22Rv1 (cell line): ENCODE measurements at regions not wholly inside any gene's neighbourhood (a gene's known extent, or its start where the extent isn't known, plus 50 kb on each side); places are given as distances from the start of the nearest gene placed in this dataset.

Experiments used
- H3K27ac ChIP-seq: fragments of 450-650 bp; 2 replicates; pipeline ENCODE4 v1.5.1; 2017
- ZFX ChIP-seq: fragments of 450-650 bp; IDR thresholded peaks from 2 replicates; pipeline ENCODE4 v1.6.1; 2017; ENCODE audit warnings: antibody characterized with exemption, borderline replicate concordance
- TF ChIP-seq, protein P1 (sequence below): fragments of 450-650 bp; IDR thresholded peaks from 2 replicates; pipeline ENCODE4 v1.5.1; 2017; ENCODE audit warnings: mild to moderate bottlenecking

DNA sequence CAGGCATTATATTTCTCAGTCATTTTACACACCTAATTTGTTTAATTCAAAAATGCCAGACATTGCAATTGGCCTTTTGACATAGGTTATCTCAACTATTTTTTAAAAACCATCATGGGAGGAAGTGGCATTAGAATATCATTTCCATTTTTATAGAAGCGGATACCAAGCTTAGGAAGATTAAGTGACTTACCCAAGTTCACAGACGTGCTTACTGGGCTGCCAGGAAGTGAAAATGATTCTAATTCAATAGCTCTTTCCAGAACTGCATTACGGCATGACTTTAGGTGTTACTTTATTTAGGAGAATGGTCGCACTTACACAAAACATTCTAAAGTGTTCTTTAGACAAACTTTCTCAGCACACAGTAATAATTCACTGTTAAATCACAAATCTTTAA is 231.9 kb downstream of the KLF12 start:
- no peak overlapping the region for H3K27ac ChIP-seq
- TF ChIP-seq, protein P1, sequence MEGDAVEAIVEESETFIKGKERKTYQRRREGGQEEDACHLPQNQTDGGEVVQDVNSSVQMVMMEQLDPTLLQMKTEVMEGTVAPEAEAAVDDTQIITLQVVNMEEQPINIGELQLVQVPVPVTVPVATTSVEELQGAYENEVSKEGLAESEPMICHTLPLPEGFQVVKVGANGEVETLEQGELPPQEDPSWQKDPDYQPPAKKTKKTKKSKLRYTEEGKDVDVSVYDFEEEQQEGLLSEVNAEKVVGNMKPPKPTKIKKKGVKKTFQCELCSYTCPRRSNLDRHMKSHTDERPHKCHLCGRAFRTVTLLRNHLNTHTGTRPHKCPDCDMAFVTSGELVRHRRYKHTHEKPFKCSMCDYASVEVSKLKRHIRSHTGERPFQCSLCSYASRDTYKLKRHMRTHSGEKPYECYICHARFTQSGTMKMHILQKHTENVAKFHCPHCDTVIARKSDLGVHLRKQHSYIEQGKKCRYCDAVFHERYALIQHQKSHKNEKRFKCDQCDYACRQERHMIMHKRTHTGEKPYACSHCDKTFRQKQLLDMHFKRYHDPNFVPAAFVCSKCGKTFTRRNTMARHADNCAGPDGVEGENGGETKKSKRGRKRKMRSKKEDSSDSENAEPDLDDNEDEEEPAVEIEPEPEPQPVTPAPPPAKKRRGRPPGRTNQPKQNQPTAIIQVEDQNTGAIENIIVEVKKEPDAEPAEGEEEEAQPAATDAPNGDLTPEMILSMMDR, result no peak
- no peak for TF ChIP-seq ZFX

DNA sequence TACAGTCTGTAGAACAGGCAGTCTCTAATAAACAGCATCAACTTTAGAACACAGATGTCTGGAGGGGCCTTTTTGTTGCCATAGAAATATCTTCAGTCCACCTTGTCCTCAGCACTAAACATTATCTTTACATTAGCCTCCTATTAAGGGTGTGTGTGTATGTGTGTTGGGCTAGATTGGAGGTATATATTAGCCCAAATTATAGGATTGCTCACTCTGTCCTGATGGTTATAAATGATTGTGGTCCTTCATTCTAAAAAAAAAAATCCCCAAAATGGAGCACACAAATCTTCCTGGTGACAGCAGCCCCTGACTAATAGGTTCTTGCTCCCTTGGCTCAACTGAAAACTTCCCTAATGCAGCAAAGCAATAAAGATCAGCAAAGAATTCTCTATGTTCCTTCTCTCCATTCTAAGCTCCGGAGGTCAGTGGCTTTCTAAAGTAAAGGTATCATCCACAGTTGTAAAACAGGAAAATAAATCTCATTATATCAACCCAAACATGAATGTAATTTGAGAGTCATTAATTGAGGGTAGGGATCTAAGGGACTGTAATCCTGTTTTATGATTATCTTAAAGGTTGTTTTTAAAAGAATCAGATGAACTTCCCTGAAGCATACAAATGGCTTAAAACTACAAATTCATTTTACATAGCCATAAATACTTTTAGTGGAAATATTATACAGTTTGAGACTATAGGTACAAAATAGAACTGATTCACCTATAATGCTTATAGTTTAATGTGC is 232.7 kb downstream of the KLF12 start:
- TF ChIP-seq, protein P1, result no peak
- no peak for TF ChIP-seq ZFX
- no peak overlapping the region for H3K27ac ChIP-seq

DNA sequence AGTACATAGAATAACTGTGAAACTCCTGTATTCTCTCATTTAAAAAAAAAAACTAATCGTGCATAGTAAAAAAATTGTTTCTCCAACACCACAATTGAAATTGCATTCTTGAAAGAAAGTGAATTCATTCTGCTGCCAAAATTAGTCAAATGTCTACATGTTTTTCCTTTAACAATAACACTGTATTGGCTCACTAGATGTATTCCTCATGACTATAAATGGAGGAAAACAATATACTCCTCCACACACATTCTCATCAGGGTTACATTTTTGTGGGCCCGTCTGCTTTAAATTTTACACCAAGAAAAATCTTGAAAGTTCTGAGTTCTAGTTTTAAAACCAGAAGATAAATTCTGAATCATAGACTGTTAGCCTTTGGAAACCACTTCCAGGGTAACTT is 233.6 kb downstream of the KLF12 start:
- TF ChIP-seq, protein P1, result no peak
- no peak for TF ChIP-seq ZFX

DNA sequence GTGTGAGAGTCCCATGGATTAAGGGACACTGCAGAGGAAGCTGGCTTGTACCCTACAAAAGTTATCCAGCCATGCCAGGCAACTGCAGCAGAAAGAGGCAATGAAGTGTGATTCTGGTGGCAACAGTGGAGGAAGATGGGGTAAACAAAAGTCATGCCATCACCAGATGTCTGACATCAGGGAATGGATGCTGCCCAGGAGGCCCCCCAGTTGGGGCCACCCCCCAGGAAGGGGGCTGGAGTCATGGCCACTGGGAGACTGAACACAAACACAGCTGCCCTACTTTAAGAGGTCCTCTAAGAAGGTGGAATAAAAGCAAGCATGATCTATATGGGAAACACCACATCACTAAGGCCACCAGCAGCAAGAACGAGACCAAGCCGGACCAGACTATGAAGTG is 235.3 kb downstream of the KLF12 start:
- no peak for TF ChIP-seq ZFX
- TF ChIP-seq, protein P1, result no peak

More for the DNA sequence above, 233.6 kb downstream of the KLF12 start:
- H3K27ac ChIP-seq, result no peak overlapping the region

DNA sequence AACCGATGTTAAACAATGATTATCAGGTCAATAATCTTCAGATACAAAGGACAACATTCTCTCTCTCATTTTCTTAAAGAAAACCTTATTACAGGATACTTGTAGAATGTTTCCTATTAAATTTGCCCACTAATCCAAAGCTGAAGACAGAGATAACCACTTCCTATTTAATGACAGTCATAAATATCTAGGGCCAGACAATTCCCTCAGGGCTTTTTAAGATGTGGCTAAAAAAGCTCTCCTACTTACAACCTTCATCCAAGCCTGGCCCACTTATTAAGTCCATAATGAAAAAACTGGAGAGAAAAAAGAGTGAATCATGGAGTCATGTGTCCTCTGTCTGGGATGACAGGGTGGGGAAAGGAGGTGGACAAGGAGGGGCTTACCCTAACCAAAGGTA is 235.9 kb downstream of the KLF12 start:
- H3K27ac ChIP-seq, result no peak overlapping the region
- TF ChIP-seq, protein P1, result no peak
- no peak for TF ChIP-seq ZFX

More for the DNA sequence above, 235.3 kb downstream of the KLF12 start:
- H3K27ac ChIP-seq, result no peak overlapping the region

DNA sequence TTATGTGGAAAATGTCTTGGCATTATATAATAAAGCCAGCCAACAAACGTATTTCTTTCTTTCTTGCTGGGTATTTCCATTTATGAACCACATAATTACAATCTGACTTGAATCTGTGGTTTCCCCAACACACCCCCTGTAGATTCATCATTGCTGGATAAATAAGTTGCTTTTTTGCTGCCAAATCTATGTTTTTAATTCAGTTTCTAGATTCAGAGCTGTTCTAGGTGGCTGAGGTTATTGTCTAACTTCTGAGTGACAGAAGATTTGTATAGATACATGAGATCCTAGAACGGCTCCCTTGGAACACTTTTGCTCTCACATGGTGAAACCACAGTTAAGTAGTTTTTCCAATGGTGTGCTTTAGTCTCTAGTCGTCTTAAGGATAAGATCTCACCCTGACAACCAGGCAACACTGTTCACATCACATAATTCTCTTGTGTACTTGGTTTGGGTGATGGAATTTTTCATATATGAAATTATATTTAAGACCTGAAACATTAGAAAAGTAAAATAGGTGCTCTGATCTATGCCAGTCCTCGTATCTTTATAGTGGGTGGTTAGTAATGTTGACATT is 239.1 kb downstream of the KLF12 start:
- TF ChIP-seq ZFX, result no peak
- TF ChIP-seq, protein P1, result no peak
- no peak overlapping the region for H3K27ac ChIP-seq

DNA sequence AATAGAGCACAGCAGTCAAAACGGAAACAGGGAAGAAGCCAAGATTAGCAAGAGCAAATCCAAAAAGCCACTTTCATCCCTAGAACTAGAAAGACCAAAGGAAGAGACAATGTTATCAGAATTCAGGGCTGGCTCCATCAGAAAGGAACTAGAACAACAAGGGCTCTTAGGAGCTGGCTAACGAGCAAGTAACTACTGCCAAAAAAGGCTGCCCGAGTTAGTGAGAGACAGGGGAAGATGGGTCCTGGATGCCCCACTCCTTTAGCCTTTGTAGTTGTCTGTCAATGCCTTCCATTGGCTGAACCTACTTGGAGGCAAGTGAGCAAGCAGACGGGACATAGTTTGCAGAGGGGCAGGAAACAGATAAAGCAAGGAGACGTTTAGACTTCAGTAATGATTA is 240.4 kb downstream of the KLF12 start:
- TF ChIP-seq, protein P1, result no peak
- TF ChIP-seq ZFX, result no peak
- H3K27ac ChIP-seq, result no peak overlapping the region
